SK-N-DZ (cell line): ENCODE measurements at regions not wholly inside any gene's neighbourhood (a gene's known extent, or its start where the extent isn't known, plus 50 kb on each side); places are given as distances from the start of the nearest gene placed in this dataset.
"Not testable (repeated sequence)": the region's sequence is repeated elsewhere in the genome, so short reads cannot be mapped to it uniquely, and the experiment has no call there.

Experiments used
- DNase-seq: peaks from one replicate; pipeline ENCODE4 v3.0.0-alpha.2; 2015; ENCODE audit warnings: low spot score

DNA sequence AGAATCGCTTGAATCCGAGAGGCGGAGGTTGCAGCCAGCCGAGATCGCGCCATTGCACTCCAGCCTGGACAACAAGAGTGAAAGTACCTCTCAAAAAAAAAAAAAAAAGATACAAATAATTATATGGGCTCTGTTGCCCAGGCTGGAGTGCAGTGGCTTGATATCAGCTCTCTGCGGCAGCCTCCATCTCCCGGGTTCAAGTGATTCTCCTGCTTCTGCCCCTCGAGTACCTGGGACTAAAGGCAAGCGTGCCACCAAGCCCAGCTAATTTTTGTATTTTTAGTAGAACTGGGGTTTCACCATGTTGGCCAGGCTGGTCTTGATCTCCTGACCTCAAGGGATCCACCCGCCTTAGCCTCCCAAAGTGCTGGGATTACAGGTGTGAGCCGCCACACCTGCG lies 197.8 kb downstream of the ALG10 start:
- DNase-seq = not testable (repeated sequence)

DNA sequence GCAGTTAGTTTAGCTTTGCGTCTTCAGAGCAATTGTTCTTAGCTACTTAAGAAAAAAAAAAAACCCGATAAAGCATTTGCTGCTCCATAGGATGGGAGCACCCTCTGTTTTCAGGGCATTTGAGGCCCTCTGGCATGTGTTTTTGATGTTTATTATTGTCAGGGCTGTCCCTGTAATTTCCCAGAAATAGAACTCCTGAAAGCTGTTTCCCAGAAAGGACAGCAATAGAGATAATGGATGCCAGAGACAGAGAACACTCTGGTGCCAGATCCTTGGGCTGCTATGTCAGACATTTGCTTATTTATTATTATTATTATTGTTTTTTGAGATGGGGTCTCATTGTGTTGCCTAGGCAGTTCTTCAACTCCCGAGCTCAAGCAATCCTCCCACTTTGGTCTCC lies 201.3 kb downstream of the ALG10 start:
- DNase-seq = no peak

- not testable (repeated sequence) for DNase-seq
Observed at GRCh38 chr12:34226044-34226443, 203.7 kb downstream of the ALG10 start.

DNA sequence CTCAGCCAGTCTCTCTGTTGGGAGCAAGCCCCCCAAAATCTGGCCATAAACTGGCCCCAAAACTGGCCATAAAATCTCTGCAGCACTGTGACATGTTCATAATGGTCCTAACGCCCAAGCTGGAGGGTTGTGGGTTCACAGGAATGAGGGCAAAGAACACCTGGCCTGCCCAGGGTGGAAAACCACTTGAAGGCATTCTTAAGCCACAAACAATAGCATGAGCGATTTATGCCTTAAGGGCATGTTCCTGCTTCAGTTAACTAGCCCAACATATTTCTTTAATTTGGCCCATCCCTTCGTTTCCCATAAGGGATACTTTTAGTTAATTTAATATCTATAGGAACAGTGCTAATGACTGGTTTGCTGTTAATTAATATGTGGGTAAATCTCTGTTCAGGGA lies 205.8 kb downstream of the ALG10 start:
- DNase-seq = not testable (repeated sequence)

GRCh38 chr12:34229033-34229432 lies 206.7 kb downstream of the ALG10 start:
- not testable (repeated sequence) for DNase-seq

DNA sequence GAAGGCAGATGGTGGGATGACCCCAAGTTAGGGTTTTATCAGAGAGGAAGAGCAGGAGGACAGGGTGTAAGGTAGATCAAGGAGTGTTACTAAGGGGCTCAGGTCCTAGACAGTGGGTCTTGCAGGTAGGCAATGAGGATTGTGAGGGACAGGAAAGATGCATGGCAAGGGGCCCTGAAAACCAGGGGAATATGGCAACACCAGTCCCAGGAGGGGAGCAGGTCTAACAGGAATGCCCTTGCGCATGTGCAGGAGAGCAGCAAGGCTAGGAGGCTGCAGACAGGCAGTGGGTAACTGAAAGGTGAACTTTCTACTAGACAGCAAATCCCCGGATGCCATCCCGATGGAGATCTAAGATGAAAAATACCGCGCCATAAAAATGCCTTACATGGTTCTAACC lies 211.3 kb downstream of the ALG10 start:
- DNase-seq = no peak

DNA sequence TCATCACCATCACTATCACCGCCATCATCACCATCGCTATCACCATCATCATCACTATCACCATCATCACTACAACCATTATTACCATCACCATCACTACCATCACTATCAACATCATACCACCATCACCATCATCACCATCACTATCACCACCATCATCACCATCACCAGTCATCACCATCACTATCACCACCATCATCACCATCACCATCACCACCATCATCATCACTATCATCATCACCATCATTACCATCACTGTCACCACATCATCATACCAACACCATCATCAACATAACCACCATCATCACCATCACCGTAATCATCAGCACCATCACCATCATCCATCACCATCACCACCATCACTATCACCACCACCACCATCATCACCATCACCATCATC lies 213.8 kb downstream of the ALG10 start:
- DNase-seq = no peak

DNA sequence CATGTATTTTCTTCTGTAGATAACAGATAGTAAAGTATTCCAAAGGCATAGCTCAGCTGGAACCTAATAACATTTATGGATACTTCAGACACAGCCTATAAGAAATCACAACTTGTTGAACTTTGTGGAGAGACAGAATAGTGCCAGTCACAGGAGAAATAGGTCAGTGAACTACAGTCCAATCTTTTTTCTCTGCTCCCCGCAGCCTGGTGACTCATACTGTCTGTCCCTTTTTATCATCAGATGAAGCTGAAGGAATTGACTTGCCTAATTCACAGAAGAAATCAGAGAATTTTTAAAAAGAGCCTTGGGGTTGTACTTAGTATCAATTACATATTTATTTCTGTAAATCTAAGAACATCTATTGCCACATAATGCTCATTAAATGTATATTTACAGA lies 222.3 kb downstream of the ALG10 start:
- DNase-seq = no peak

- no peak for DNase-seq
Observed at GRCh38 chr12:34249271-34249670, 227.0 kb downstream of the ALG10 start.

DNA sequence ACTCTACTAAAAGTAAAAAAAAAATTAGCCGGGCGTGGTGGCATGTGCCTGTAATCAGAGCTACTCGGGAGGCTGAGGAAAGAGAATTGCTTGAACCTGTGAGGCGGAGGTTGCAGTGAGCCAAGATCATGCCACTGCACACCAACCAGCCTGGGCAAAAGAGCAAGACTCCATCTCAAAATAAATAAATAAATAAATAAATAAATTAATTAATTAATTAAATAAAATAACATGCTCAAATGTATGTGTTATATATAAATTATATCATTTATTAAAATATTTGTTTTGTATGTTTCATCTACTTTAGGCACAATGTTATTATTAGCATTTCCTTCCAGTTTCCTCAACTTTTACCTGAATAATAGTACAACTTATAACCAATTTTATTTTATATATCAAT lies 229.6 kb downstream of the ALG10 start:
- not testable (repeated sequence) for DNase-seq

GRCh38 chr12:34253674-34254073 lies 231.4 kb downstream of the ALG10 start:
- no peak for DNase-seq

GRCh38 chr12:34257093-34257492 lies 234.8 kb downstream of the ALG10 start:
- no peak for DNase-seq

DNA sequence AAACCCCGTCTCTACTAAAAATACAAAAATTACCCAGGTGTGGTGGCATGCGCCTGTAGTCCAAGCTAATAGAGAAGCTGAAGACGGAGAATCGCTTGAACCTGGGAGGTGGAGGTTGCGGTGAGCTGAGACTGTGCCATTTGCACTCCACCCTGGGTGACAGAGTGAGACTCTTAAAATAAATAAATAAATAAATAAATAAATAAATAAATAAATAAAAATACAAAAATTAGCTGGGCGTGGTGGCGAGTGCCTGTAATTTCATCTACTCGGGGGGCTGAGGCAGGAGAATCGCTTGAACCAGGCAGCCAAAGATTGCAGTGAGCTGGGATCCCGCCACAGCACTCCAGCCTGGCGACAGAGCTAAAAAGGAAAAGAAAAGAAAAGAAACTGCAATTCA lies 239.8 kb downstream of the ALG10 start:
- DNase-seq = not testable (repeated sequence)

- no peak for DNase-seq
Observed at GRCh38 chr12:34264110-34264509, 241.8 kb downstream of the ALG10 start.

GRCh38 chr12:34273703-34274102 lies 251.4 kb downstream of the ALG10 start:
- DNase-seq = not testable (repeated sequence)

- no peak for DNase-seq
Observed at GRCh38 chr12:34275129-34275528, 252.8 kb downstream of the ALG10 start.

- DNase-seq = no peak
Observed at GRCh38 chr12:34286483-34286882, 264.2 kb downstream of the ALG10 start.

DNA sequence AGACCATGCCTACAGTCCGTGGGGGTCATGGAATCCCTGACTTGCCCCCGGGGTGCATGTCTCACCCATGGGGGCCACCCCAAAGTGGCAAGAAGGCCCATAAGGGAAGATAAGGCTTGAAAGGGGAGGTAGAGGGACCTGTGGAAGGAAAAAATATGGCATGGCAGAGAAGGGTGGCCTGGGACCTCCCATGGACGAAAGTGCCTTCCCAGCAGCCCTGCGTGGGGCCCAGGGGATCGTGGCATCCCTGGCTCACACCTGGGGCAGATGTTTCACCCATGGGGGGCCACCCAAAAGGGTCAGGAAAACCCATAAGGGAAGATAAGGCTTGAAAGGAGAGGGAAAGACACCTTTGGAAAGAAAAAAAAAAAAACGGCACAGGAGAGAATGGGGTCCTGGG lies 264.6 kb downstream of the ALG10 start:
- DNase-seq = no peak

DNA sequence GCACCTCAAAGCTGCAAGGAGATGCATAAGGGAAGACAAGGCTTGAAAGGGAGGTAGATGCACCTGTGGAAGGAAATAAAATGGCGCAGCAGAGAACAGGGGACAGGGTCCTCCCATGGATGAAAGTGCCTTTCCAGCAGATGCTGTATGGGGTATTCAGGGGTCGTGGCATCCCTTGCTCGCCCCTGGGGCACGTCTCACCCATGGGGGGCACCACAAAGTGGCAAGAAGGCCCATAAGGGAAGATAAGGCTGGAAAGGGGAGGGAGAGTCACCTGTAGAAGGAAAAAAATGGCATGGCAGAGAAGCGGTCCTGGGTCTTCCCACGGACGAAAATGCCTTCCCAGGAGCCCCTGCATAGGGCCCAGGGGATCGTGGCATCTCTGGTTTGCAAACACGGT lies 265.1 kb downstream of the ALG10 start:
- no peak for DNase-seq

- DNase-seq = no peak
Observed at GRCh38 chr12:34287986-34288962, 266.0 kb downstream of the ALG10 start.

- DNase-seq = no peak
Observed at GRCh38 chr12:34288963-34289345, 266.7 kb downstream of the ALG10 start.

DNA sequence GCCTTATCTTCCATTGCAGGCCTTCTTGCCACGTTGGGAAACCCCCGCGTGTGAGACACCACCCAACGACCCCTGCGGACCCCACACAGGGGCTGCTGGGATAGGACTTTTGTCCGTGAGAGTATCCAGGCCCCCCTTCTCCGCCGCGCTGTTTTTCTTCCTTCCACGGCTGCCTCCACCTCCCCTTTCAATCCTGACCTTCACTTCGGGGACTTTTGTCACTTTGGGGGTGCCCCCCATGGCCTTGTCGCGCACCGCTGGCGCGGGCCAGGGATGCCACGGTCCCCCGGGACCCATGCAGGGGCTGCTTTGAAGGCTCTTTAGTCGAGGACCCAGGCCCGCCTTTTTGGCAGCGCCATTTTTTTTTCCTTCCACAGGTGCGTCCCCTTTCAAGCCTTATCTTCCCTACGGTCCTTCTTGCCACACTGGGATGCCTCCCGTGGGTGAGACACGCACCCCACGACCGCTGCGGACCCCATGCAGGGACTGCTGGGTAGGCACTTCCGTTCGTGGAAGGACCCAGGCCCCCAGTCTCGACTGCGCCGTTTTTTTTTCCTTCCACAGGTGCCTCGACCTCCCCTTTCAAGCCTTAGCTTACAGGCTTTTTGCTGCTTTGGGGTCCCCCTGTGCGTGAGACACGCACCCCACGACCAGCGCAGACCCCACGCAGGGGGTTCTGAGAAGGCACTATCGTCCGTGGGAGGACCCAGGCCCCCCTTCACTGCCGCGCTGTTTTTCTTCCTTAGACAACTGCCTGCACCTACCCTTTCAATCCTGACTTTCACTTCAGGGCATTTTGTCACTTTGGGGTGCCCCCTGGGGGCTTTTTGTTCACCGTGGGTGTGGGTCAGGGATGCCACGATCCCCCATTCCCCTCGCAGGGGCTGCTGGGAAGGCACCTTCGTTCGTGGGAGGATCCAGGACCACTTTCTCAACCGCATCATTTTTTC lies 267.4 kb downstream of the ALG10 start:
- no peak for DNase-seq
